SK-N-MC (cell line): ENCODE measurements at regions not wholly inside any gene's neighbourhood (a gene's known extent, or its start where the extent isn't known, plus 50 kb on each side); places are given as distances from the start of the nearest gene placed in this dataset.

Experiments
- DNase-seq: peaks from one replicate; pipeline ENCODE4 v3.0.0-alpha.2; 2011; ENCODE audit warnings: low read depth, low spot score
- H3K27ac ChIP-seq: fragments of 200-600 bp; sonication (generic); 2 replicates; pipeline ENCODE4 v1.5.1; 2016; ENCODE audit warnings: mixed run types
- H3K36me3 ChIP-seq: fragments of 200-600 bp; sonication (generic); 2 replicates; pipeline ENCODE4 v1.6.1; 2017; ENCODE audit warnings: antibody characterized with exemption, low read length, mixed read lengths; ENCODE audit not compliant: insufficient read depth
- H3K4me3 ChIP-seq: fragments of 200-600 bp; sonication (generic); 2 replicates; pipeline ENCODE4 v1.5.1; 2016
- H3K9ac ChIP-seq: fragments of 200-600 bp; sonication (generic); 2 replicates; pipeline ENCODE4 v1.8.0; 2017; ENCODE audit warnings: mixed run types, mixed read lengths; ENCODE audit not compliant: insufficient read length
- H3K9me3 ChIP-seq: fragments of 200-600 bp; sonication (generic); 2 replicates; pipeline ENCODE4 v1.6.1; 2017; ENCODE audit warnings: low read depth, mild to moderate bottlenecking, antibody characterized with exemption, low read length, moderate library complexity, mixed read lengths
- EZH2 ChIP-seq: fragments of 200-600 bp; sonication (generic); IDR thresholded peaks from one replicate; pipeline ENCODE4 v1.6.1; 2017; ENCODE audit warnings: antibody characterized with exemption
- FOXP2 ChIP-seq: optimal IDR thresholded peaks from 2 replicates; pipeline ENCODE3; 2011; ENCODE audit warnings: mild to moderate bottlenecking, moderate library complexity; ENCODE audit not compliant: insufficient read depth; ENCODE audit errors: extremely low read length, control extremely low read depth
- POLR2AphosphoS5 ChIP-seq: IDR thresholded peaks from 2 replicates; pipeline ENCODE4 v1.6.1; 2012; ENCODE audit warnings: mild to moderate bottlenecking, low read depth, low read length, borderline replicate concordance

DNA sequence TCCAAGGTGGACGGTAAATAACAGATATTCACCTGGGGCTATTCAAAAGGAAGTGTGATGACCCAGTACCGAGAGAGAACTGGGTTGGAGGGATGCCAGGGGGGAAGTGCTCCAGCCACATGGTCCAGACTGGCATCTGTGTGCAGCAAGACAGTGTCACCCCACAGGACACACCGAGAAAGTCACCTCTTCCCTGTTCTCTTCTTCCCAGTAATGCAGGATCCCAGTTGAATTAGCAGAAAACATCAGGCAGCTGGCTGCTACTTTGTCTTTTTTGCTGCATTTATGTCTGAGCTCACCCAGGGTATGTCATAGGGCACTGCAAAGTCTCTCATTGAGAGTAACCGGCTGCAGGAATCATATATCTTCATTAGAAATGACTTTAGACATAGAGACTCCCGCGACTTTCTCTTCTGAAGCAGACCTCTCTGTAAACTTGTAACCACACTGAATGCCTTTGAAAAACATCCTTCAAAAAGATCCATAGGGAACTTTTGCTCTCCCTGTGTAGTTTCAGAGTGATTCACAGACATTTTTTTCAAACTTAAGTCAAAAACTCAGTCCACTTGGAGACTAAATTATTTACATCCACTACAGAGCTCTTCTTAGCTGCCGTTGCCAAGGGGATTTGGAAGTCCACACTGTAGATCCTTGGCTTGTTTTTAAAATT lies 609.0 kb upstream of the DPP6 start:
- Histone ChIP-seq H3K27ac (no peak overlapping the region), H3K9ac (no peak overlapping the region), H3K36me3 (no peaks in the 10 kb centered on the region), H3K4me3 (no peak overlapping the region), H3K9me3 (no peaks in the 10 kb centered on the region)
- no peak for DNase-seq
- TF ChIP-seq FOXP2 = no peak
- no peak for TF ChIP-seq POLR2AphosphoS5
- no peak for TF ChIP-seq EZH2

DNA sequence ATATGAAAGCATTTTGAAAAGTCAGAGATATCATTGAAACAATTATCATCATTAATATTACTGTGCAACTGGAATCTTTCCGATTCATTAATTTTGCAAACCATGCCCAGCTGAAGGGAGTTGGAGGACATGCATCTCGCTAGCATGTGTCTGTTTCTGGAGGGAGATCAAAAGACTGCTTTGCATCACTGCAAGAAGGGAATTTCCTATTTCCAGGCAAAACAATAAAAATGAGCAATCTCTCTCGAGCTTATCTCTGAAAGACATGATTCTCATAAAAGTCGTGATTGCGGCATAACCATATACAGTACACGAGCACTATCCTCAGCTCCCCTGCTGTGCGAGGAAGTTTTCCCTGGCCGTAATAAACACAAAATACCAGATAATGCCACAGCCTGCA lies 607.6 kb upstream of the DPP6 start:
- Histone ChIP-seq H3K9me3 (no peaks in the 10 kb centered on the region), H3K36me3 (no peaks in the 10 kb centered on the region), H3K9ac (no peak overlapping the region), H3K27ac (no peak overlapping the region), H3K4me3 (no peak overlapping the region)
- no peak for TF ChIP-seq EZH2
- TF ChIP-seq POLR2AphosphoS5 = no peak
- no peak for TF ChIP-seq FOXP2
- no peak for DNase-seq

DNA sequence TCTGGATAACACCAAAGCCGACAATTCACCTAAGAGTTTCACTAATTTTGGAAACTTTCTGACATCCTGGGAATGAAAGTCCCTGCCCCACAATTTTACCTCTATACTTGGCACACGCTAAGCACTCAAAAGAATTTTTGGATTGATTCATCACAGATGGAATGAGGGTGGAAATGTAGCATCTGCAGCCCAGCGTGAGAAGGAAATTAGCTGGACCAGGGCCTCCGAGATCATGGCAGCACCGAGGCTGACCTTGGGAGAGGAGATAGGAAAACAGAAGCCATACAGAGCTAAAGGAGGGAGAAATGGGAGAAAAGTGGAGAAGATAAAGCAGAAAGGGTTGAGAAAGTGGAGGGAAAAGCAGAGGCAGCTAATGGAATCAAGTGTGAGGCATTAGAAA lies 606.6 kb upstream of the DPP6 start:
- Histone ChIP-seq H3K4me3 (no peak overlapping the region), H3K9me3 (no peaks in the 10 kb centered on the region), H3K27ac (no peak overlapping the region), H3K36me3 (no peaks in the 10 kb centered on the region), H3K9ac (no peak overlapping the region)
- no peak for TF ChIP-seq FOXP2
- no peak for TF ChIP-seq EZH2
- no peak for TF ChIP-seq POLR2AphosphoS5
- DNase-seq = no peak

DNA sequence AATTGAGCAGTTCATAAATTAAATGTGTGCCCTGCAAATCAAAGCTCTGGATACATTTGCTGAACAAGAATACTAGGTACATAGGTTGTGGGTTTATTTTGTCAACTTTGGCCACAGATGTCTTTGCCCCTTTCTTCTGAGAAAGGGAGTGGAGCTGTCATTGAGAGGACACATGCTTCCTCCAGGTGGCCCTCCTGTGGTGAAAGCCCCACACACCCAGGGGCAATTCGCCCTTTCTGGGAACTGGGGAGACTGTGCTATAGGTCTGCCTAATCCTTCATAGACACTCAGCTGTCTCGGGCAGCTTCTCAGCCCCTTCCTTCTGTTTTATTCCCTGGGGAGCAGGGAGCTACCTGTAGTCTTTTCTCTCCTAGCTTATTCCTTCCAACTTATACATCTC lies 605.7 kb upstream of the DPP6 start:
- DNase-seq = no peak
- no peak overlapping the region for H3K9ac ChIP-seq
- no peaks in the 10 kb centered on the region for H3K36me3 ChIP-seq
- no peak overlapping the region for H3K27ac ChIP-seq
- TF ChIP-seq FOXP2 (no peak), EZH2 (no peak), POLR2AphosphoS5 (no peak)
- no peaks in the 10 kb centered on the region for H3K9me3 ChIP-seq
- H3K4me3 ChIP-seq = no peak overlapping the region

DNA sequence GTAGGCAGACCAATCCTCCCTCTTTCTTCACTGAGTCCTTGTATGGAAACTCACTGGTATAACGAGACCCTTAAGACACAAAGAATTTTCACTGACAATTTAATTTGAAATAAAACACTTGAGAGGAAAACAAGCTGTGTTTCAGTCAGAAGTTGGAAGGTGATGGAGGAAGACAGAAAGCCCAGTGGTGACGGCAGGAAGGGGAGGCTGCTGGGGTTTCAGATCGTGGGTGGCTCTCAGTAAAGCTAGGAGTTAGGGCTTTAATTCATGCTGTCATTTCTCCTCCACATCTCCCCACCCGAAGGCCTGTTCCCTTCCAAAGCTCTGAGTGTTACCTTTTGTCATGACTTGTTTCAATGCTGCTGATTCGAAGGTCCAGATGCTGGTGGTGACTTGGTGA lies 605.2 kb upstream of the DPP6 start:
- TF ChIP-seq EZH2 = no peak
- TF ChIP-seq POLR2AphosphoS5 = no peak
- no peak for TF ChIP-seq FOXP2
- Histone ChIP-seq H3K27ac (no peak overlapping the region), H3K4me3 (no peak overlapping the region), H3K9me3 (no peaks in the 10 kb centered on the region), H3K36me3 (no peaks in the 10 kb centered on the region), H3K9ac (no peak overlapping the region)
- DNase-seq = no peak

DNA sequence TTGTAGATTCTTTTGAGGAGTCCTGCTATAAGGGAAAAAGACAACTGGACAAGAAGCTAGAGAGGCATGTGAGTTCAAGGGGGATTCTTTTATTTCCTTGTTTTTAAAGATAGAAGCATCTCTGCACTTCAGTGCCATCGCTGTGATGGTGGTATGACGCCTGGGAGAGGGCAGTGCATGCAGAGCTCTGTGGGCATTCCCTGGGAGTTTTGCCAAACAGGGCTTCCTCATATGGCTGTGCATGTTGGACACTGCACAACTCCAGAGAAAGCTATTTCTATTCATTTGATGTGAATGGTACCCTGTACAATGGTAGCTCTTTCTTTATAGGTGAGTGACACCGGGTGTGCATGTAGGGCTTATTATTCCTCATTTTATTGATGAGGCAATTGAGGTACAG lies 599.5 kb upstream of the DPP6 start:
- no peaks in the 10 kb centered on the region for H3K9me3 ChIP-seq
- no peak overlapping the region for H3K4me3 ChIP-seq
- TF ChIP-seq EZH2 (no peak), POLR2AphosphoS5 (no peak), FOXP2 (no peak)
- no peaks in the 10 kb centered on the region for H3K36me3 ChIP-seq
- H3K27ac ChIP-seq = no peak overlapping the region
- H3K9ac ChIP-seq = no peak overlapping the region
- DNase-seq = no peak

DNA sequence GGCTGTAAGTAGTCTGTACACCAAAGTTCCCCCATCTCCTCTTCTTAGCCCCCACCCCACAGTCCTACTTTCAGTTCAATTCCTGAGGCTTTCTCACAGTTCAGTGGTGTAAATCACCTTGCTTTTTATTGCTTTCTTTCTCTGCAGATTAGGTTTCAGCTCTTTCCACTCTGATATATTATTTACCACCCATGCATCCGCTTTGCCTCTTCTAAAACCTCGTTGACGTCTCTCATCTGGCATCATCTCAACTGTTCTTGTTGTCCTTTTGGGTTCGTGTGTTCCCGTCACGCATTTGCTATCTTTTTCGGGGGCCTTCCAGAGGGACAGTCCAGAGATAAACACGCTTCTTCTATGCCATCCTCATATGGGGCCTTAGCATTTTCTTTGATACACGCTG lies 597.9 kb upstream of the DPP6 start:
- Histone ChIP-seq H3K36me3 (no peaks in the 10 kb centered on the region), H3K27ac (no peak overlapping the region), H3K9ac (no peak overlapping the region), H3K9me3 (no peaks in the 10 kb centered on the region), H3K4me3 (no peak overlapping the region)
- TF ChIP-seq EZH2 (no peak), POLR2AphosphoS5 (no peak), FOXP2 (no peak)
- DNase-seq = no peak

DNA sequence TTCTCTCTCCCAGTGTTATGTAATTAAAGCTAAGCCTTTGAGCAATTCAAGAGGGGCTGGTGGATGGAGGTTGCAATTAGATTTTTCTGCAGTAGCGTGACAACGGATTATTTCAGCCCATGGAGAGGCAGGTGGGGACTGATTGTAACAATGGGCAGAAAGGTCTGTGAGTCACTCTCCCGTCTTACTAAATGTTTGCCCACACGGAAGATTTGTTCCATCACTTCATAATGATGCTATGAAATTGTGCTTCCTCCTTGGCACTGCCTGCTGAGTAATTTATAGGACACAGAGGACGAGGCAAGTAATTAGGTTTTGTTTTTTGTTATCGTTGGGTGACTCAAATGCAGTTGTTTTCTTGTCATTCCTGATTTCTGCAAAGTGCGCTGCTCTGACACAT lies 594.5 kb upstream of the DPP6 start:
- no peaks in the 10 kb centered on the region for H3K9me3 ChIP-seq

More for the DNA sequence above, 594.5 kb upstream of the DPP6 start:
- TF ChIP-seq POLR2AphosphoS5 (no peak), FOXP2 (no peak), EZH2 (no peak)
- H3K27ac ChIP-seq = no peak overlapping the region
- no peak overlapping the region for H3K9ac ChIP-seq
- H3K4me3 ChIP-seq = no peak overlapping the region
- H3K36me3 ChIP-seq = no peaks in the 10 kb centered on the region
- no peak for DNase-seq
